ENCODE measurements at regions not wholly inside any gene's neighbourhood (a gene's known extent, or its start where the extent isn't known, plus 50 kb on each side); places are given as distances from the start of the nearest gene placed in this dataset.

DNA sequence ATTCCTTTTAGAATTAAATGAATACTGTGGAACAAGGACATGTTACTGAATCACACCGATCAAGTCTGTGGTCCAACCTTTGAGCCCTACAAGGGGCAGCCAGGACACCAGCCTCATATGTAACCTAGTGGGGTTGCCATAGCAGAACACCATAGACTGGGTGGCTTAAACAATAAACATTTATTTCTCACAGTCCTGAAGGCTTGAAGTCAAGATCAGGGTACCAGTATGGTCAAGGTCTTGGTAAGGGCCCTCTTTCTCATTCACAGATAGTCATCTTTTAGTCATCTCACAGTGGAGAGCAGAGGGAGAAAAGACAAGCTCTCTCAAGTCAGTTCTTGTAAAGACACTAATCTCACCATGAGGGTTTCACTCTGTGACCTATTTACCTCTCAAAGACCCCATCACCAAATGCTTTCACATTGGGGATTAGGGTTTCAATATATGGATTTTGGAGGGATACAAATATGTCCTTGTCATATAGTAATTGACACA lies 422.5 kb downstream of the GADD45G start:
- no peak overlapping the region for H3K56ac ChIP-seq (replicated peaks; ENCODE audit: insufficient read length, low read depth, low read length)
- no peaks in the 10 kb centered on the region for H3K23me2 ChIP-seq (ENCODE audit: low read depth, low read length)
- H3K4me1 ChIP-seq (replicated peaks in 1 of 4; ENCODE audit: control insufficient read depth in 3 of 4, insufficient read depth in 4 of 4, low read length in 3 of 4), result peaks cover 0 to 14% (median 7%) of the 10 kb centered on the region in 4 experiments; a peak in 6 of 7 replicates
- CTCF ChIA-PET (ENCODE audit: partially characterized antibody), result no interaction called here
- H2AFZ ChIP-seq (ENCODE audit: low read length), result no peak overlapping the region
- H3K36me3 ChIP-seq (ENCODE audit: control insufficient read depth in 2 of 4, insufficient read depth in 4 of 4, low read length in 3 of 4), result no peaks in the 10 kb centered on the region
- FAIRE-seq (no peak), DNase-seq (ENCODE audit: low read depth in 1 of 2, low spot score in 2 of 2) (no peak)
- no peak overlapping the region for H3K27ac ChIP-seq (ENCODE audit: low read depth, low read length)
- H2BK12ac ChIP-seq (ENCODE audit: low read depth, low read length), result no peak overlapping the region
- POLR2A ChIA-PET (ENCODE audit: partially characterized antibody), result no interaction called here
- no peak overlapping the region for H3K4ac ChIP-seq (replicated peaks; ENCODE audit: insufficient read length, low read depth, low read length)
- no peak overlapping the region for H2BK15ac ChIP-seq (ENCODE audit: low read length)
- no peak overlapping the region for H4K91ac ChIP-seq (replicated peaks; ENCODE audit: insufficient read length, low read length)
- 0 out of 2 replicates have a peak overlapping the region, but pooled peaks have one; percentile 40 for H2BK20ac ChIP-seq (ENCODE audit: low read length)
- H3K4me3 ChIP-seq (ENCODE audit: extremely low read depth in 1 of 4, insufficient read depth in 2 of 4, low read depth in 3 of 4, low read length in 4 of 4), result no peak overlapping the region
- H3K18ac ChIP-seq (ENCODE audit: extremely low read depth, low read length), result peak overlapping the region; percentile 38; the same call in 1 of the 2 replicates
- no peak overlapping the region for H4K5ac ChIP-seq (ENCODE audit: insufficient read length, low read depth, low read length)
- no peak overlapping the region for H4K8ac ChIP-seq (ENCODE audit: extremely low read depth, insufficient read depth, low read length)
- H3K4me2 ChIP-seq (ENCODE audit: insufficient read depth in 1 of 2, low read depth in 2 of 2, low read length in 2 of 2), result peak overlapping the region in 1 of 2 experiments; percentile 48; a peak in 1 of 4 replicates
- no peak overlapping the region for H2BK120ac ChIP-seq (replicated peaks; ENCODE audit: low read depth, low read length)
- no peak overlapping the region for H3K14ac ChIP-seq (ENCODE audit: insufficient read length)
- H2BK5ac ChIP-seq (ENCODE audit: low read depth, low read length), result peak overlapping the region; percentile 7; the same call in 1 of the 2 replicates
- H4K20me1 ChIP-seq (replicated peaks in 1 of 2; ENCODE audit: control insufficient read depth in 1 of 2, insufficient read depth in 2 of 2, low read length in 2 of 2), result no peaks in the 10 kb centered on the region
- no peak overlapping the region for H3K9ac ChIP-seq (replicated peaks in 1 of 4; ENCODE audit: extremely low read depth in 1 of 4, low read depth in 3 of 4, low read length in 3 of 4)
- H2AK5ac ChIP-seq (ENCODE audit: low read depth, low read length), result peak overlapping the region; percentile 67; the same call in 1 of the 2 replicates
- H3K79me1 ChIP-seq (ENCODE audit: low read depth, low read length), result no peaks in the 10 kb centered on the region
- no peaks in the 10 kb centered on the region for H3K9me3 ChIP-seq (ENCODE audit: insufficient read depth in 2 of 2, low read depth in 1 of 2, low read length in 1 of 2)
- H3K23ac ChIP-seq (ENCODE audit: insufficient read length), result no peak overlapping the region
- WGBS, 2 experiments (ENCODE audit: extremely low coverage in 1 of 2, insufficient coverage in 1 of 2, insufficient read length in 1 of 2, insufficient replicate concordance in 2 of 2, low coverage in 1 of 2, low lambda C conversion rate in 2 of 2, missing lambda C conversion rate in 1 of 2), result 83% methylated on average over 1 of the region's 1 CpG; no CpG with 5 or more reads in 1 of the 2 experiments
- H3K27me3 ChIP-seq (replicated peaks in 1 of 4; ENCODE audit: control insufficient read depth in 3 of 4, extremely low read depth in 1 of 4, insufficient read depth in 3 of 4, low read length in 3 of 4), result no peaks in the 10 kb centered on the region; a peak in 1 of 7 replicates
- H3K79me2 ChIP-seq (ENCODE audit: control insufficient read depth in 1 of 2, insufficient read depth in 2 of 2, low read length in 2 of 2), result no peaks in the 10 kb centered on the region
- TF ChIP-seq RXRA (IDR thresholded peaks at IDR 0.05; ENCODE audit: insufficient read depth, low read depth, low read length) (no peak), BRCA1 (IDR thresholded peaks at IDR 0.05; ENCODE audit: low read depth, low read length) (no peak), SAP30 (IDR thresholded peaks at IDR 0.05; ENCODE audit: insufficient read depth, insufficient replicate concordance, low read length) (no peak)
- TF ChIP-seq, protein P1, sequence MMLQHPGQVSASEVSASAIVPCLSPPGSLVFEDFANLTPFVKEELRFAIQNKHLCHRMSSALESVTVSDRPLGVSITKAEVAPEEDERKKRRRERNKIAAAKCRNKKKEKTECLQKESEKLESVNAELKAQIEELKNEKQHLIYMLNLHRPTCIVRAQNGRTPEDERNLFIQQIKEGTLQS (IDR thresholded peaks at IDR 0.05; ENCODE audit: insufficient read depth, low read depth, low read length), result no peak

Measured in H1 (cell line).